H1 (cell line): ENCODE measurements at regions not wholly inside any gene's neighbourhood (a gene's known extent, or its start where the extent isn't known, plus 50 kb on each side); places are given as distances from the start of the nearest gene placed in this dataset.

Experiments used
- CBX5 ChIP-seq: fragments of 300-800, 300-1000 bp; sonication (generic); IDR thresholded peaks from 2 replicates; pipeline ENCODE4 v1.7.1; 2016; ENCODE audit warnings: antibody characterized with exemption, low read length, low read depth
- TF ChIP-seq, protein P1 (sequence below), 3 experiments: IDR thresholded peaks; 1 replicate in 2 of 3; 2 replicates in 1 of 3; pipeline versions ENCODE4 v1.5.1 to v1.6.1; 2011; ENCODE audit warnings: low read length in 3 of 3, mild to moderate bottlenecking in 3 of 3, inconsistent platforms in 2 of 3, low read depth in 1 of 3, moderate library complexity in 1 of 3; ENCODE audit not compliant: insufficient read depth in 1 of 3; ENCODE audit errors: control extremely low read depth in 1 of 3
- TF ChIP-seq, protein P2 (sequence below): fragments of 300-600 bp; sonication (generic); IDR thresholded peaks from 2 replicates; pipeline ENCODE4 v1.7.1; 2012; ENCODE audit warnings: low read length, moderate library complexity, mild to moderate bottlenecking, inconsistent platforms; ENCODE audit not compliant: insufficient replicate concordance

DNA sequence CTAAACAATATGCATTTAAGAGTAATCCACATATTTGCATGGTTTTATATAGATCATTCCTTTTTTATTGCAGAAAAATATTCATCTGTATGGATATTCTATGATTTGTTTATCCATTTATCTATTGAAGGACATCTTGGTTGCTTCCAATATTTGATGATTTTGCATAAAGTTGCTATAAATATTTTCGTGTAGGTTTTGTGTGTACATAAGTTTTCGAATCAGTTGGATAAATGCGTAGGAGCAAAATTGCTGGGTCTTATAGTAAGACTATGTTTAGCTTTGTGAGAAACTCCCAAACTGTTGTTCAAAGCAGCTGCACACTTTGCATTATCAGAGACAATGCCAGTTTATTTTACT, 971.2 kb downstream of the DIPK2A start:
- TF ChIP-seq, protein P1, sequence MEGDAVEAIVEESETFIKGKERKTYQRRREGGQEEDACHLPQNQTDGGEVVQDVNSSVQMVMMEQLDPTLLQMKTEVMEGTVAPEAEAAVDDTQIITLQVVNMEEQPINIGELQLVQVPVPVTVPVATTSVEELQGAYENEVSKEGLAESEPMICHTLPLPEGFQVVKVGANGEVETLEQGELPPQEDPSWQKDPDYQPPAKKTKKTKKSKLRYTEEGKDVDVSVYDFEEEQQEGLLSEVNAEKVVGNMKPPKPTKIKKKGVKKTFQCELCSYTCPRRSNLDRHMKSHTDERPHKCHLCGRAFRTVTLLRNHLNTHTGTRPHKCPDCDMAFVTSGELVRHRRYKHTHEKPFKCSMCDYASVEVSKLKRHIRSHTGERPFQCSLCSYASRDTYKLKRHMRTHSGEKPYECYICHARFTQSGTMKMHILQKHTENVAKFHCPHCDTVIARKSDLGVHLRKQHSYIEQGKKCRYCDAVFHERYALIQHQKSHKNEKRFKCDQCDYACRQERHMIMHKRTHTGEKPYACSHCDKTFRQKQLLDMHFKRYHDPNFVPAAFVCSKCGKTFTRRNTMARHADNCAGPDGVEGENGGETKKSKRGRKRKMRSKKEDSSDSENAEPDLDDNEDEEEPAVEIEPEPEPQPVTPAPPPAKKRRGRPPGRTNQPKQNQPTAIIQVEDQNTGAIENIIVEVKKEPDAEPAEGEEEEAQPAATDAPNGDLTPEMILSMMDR (IDR thresholded peaks at IDR 0.05; ENCODE audit: control extremely low read depth in 1 of 3, insufficient read depth in 1 of 3, low read depth in 1 of 3, low read length in 3 of 3) = no peak
- TF ChIP-seq CBX5 = no peak
- TF ChIP-seq, protein P2, sequence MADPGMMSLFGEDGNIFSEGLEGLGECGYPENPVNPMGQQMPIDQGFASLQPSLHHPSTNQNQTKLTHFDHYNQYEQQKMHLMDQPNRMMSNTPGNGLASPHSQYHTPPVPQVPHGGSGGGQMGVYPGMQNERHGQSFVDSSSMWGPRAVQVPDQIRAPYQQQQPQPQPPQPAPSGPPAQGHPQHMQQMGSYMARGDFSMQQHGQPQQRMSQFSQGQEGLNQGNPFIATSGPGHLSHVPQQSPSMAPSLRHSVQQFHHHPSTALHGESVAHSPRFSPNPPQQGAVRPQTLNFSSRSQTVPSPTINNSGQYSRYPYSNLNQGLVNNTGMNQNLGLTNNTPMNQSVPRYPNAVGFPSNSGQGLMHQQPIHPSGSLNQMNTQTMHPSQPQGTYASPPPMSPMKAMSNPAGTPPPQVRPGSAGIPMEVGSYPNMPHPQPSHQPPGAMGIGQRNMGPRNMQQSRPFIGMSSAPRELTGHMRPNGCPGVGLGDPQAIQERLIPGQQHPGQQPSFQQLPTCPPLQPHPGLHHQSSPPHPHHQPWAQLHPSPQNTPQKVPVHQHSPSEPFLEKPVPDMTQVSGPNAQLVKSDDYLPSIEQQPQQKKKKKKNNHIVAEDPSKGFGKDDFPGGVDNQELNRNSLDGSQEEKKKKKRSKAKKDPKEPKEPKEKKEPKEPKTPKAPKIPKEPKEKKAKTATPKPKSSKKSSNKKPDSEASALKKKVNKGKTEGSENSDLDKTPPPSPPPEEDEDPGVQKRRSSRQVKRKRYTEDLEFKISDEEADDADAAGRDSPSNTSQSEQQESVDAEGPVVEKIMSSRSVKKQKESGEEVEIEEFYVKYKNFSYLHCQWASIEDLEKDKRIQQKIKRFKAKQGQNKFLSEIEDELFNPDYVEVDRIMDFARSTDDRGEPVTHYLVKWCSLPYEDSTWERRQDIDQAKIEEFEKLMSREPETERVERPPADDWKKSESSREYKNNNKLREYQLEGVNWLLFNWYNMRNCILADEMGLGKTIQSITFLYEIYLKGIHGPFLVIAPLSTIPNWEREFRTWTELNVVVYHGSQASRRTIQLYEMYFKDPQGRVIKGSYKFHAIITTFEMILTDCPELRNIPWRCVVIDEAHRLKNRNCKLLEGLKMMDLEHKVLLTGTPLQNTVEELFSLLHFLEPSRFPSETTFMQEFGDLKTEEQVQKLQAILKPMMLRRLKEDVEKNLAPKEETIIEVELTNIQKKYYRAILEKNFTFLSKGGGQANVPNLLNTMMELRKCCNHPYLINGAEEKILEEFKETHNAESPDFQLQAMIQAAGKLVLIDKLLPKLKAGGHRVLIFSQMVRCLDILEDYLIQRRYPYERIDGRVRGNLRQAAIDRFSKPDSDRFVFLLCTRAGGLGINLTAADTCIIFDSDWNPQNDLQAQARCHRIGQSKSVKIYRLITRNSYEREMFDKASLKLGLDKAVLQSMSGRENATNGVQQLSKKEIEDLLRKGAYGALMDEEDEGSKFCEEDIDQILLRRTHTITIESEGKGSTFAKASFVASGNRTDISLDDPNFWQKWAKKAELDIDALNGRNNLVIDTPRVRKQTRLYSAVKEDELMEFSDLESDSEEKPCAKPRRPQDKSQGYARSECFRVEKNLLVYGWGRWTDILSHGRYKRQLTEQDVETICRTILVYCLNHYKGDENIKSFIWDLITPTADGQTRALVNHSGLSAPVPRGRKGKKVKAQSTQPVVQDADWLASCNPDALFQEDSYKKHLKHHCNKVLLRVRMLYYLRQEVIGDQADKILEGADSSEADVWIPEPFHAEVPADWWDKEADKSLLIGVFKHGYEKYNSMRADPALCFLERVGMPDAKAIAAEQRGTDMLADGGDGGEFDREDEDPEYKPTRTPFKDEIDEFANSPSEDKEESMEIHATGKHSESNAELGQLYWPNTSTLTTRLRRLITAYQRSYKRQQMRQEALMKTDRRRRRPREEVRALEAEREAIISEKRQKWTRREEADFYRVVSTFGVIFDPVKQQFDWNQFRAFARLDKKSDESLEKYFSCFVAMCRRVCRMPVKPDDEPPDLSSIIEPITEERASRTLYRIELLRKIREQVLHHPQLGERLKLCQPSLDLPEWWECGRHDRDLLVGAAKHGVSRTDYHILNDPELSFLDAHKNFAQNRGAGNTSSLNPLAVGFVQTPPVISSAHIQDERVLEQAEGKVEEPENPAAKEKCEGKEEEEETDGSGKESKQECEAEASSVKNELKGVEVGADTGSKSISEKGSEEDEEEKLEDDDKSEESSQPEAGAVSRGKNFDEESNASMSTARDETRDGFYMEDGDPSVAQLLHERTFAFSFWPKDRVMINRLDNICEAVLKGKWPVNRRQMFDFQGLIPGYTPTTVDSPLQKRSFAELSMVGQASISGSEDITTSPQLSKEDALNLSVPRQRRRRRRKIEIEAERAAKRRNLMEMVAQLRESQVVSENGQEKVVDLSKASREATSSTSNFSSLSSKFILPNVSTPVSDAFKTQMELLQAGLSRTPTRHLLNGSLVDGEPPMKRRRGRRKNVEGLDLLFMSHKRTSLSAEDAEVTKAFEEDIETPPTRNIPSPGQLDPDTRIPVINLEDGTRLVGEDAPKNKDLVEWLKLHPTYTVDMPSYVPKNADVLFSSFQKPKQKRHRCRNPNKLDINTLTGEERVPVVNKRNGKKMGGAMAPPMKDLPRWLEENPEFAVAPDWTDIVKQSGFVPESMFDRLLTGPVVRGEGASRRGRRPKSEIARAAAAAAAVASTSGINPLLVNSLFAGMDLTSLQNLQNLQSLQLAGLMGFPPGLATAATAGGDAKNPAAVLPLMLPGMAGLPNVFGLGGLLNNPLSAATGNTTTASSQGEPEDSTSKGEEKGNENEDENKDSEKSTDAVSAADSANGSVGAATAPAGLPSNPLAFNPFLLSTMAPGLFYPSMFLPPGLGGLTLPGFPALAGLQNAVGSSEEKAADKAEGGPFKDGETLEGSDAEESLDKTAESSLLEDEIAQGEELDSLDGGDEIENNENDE = no peak
